RWPE2 (cell line): ENCODE measurements at regions not wholly inside any gene's neighbourhood (a gene's known extent, or its start where the extent isn't known, plus 50 kb on each side); places are given as distances from the start of the nearest gene placed in this dataset.
A peak's percentile ranks its signal among the peaks of the same experiment; 100 is the strongest.

Source experiments
- ATAC-seq: fragments of 200-7000 bp; cut with Tn5 transposase; 3 replicates; pipeline ENCODE4 v1.9.1; 2021; ENCODE audit warnings: low read depth
- DNase-seq: peaks from one replicate; pipeline ENCODE4 v3.0.0-alpha.2; 2020; ENCODE audit warnings: low spot score
- H3K27ac ChIP-seq: fragments of 450-650 bp; 2 replicates; pipeline ENCODE4 v1.5.1; 2017; ENCODE audit warnings: mild to moderate bottlenecking; ENCODE audit not compliant: poor library complexity, severe bottlenecking
- H3K27me3 ChIP-seq: fragments of 250-450 bp; sonication (Bioruptor Pico); 2 replicates; pipeline ENCODE4 v1.5.1; 2021; ENCODE audit warnings: mild to moderate bottlenecking, moderate library complexity; ENCODE audit not compliant: insufficient read depth, poor library complexity, severe bottlenecking
- H3K36me3 ChIP-seq: fragments of 250-450 bp; sonication (Bioruptor Pico); 2 replicates; pipeline ENCODE4 v1.5.1; 2020; ENCODE audit warnings: low read depth, mild to moderate bottlenecking, moderate library complexity
- H3K4me1 ChIP-seq: fragments of 250-450 bp; sonication (Bioruptor Pico); 2 replicates; pipeline ENCODE4 v1.5.1; 2021; ENCODE audit warnings: mild to moderate bottlenecking, moderate library complexity; ENCODE audit not compliant: insufficient read depth, poor library complexity, severe bottlenecking
- H3K4me3 ChIP-seq: fragments of 250-450 bp; sonication (Bioruptor Pico); 2 replicates; pipeline ENCODE4 v1.5.1; 2021; ENCODE audit warnings: mild to moderate bottlenecking, moderate library complexity; ENCODE audit not compliant: severe bottlenecking
- H3K9me3 ChIP-seq: fragments of 250-450 bp; sonication (Bioruptor Pico); 2 replicates; pipeline ENCODE4 v1.5.1; 2021; ENCODE audit warnings: mild to moderate bottlenecking, moderate library complexity; ENCODE audit not compliant: severe bottlenecking
- TF ChIP-seq, protein P1 (sequence below): fragments of 450-650 bp; IDR thresholded peaks from one replicate; pipeline ENCODE4 v1.5.1; 2017; ENCODE audit warnings: mild to moderate bottlenecking, moderate library complexity; ENCODE audit not compliant: poor library complexity, severe bottlenecking

DNA sequence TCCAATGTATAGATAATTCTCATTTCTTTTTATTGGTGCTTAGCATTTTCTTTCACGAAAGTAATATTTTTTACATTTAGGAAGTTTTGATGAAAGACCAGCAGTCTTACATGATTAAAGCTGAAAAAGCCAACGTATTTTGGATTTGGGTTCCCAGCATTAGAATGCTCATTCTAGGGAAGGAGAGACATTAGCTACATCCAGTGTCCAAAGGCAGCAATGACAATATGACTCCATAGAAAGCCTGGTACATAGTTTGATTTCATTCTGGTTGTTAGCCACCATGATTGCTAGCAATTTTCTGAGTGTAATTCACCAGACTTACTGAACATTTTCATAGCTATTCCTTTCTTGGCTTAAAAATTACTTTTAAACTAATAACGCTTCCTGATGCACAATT is 1397.5 kb downstream of the PCDH7 start:
- TF ChIP-seq, protein P1, sequence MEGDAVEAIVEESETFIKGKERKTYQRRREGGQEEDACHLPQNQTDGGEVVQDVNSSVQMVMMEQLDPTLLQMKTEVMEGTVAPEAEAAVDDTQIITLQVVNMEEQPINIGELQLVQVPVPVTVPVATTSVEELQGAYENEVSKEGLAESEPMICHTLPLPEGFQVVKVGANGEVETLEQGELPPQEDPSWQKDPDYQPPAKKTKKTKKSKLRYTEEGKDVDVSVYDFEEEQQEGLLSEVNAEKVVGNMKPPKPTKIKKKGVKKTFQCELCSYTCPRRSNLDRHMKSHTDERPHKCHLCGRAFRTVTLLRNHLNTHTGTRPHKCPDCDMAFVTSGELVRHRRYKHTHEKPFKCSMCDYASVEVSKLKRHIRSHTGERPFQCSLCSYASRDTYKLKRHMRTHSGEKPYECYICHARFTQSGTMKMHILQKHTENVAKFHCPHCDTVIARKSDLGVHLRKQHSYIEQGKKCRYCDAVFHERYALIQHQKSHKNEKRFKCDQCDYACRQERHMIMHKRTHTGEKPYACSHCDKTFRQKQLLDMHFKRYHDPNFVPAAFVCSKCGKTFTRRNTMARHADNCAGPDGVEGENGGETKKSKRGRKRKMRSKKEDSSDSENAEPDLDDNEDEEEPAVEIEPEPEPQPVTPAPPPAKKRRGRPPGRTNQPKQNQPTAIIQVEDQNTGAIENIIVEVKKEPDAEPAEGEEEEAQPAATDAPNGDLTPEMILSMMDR: peak; percentile 22
- no peaks in the 10 kb centered on the region for H3K4me1 ChIP-seq

DNA sequence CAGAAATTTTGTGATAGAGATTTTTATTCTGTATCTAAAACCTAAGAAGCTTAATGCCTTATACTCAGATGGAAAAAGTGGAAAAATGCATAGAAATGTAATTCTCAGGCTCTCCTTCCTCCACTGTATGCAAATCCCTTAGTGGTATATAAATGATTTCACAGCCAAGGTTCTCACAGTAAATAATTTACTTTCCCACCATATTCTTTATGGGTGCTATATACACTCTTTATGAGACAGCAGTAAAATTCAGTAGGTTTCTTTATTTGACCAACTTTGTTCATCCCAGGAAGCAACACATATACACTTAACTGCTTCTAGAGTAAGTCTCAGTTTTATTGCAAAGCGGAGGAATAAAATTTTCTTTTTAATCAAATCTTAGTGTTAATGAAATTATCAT is 1399.7 kb downstream of the PCDH7 start:
- Histone ChIP-seq H3K27ac (no peak overlapping the region), H3K9me3 (no peaks in the 10 kb centered on the region), H3K4me1 (no peaks in the 10 kb centered on the region), H3K27me3 (no peaks in the 10 kb centered on the region), H3K36me3 (no peaks in the 10 kb centered on the region), H3K4me3 (no peak overlapping the region)
- no peak for ATAC-seq
- TF ChIP-seq, protein P1: no peak
- no peak for DNase-seq

More for the DNA sequence above, 1397.5 kb downstream of the PCDH7 start:
- Histone ChIP-seq H3K4me3 (no peak overlapping the region), H3K36me3 (no peaks in the 10 kb centered on the region), H3K9me3 (no peaks in the 10 kb centered on the region), H3K27me3 (no peaks in the 10 kb centered on the region), H3K27ac (no peak overlapping the region)
- no peak for DNase-seq
- ATAC-seq: no peak

- H3K9me3 ChIP-seq: no peaks in the 10 kb centered on the region
- no peak overlapping the region for H3K4me3 ChIP-seq
- H3K27ac ChIP-seq: no peak overlapping the region
- H3K36me3 ChIP-seq: no peaks in the 10 kb centered on the region
- H3K4me1 ChIP-seq: no peaks in the 10 kb centered on the region
- DNase-seq (no peak), ATAC-seq (no peak)
- TF ChIP-seq, protein P1: no peak
- H3K27me3 ChIP-seq: no peaks in the 10 kb centered on the region
Observed at GRCh38 chr4:32128549-32128948, 1408.4 kb downstream of the PCDH7 start.

- no peaks in the 10 kb centered on the region for H3K9me3 ChIP-seq
- H3K27ac ChIP-seq: no peak overlapping the region
- TF ChIP-seq, protein P1: no peak
- H3K27me3 ChIP-seq: no peaks in the 10 kb centered on the region
- no peak for ATAC-seq
- DNase-seq: no peak
- H3K36me3 ChIP-seq: no peaks in the 10 kb centered on the region
- no peak overlapping the region for H3K4me3 ChIP-seq
- peaks cover 7% of the 10 kb centered on the region for H3K4me1 ChIP-seq
Observed at GRCh38 chr4:32129967-32130366, 1409.8 kb downstream of the PCDH7 start.

- Histone ChIP-seq H3K27me3 (no peaks in the 10 kb centered on the region), H3K36me3 (no peaks in the 10 kb centered on the region), H3K4me3 (no peak overlapping the region), H3K27ac (no peak overlapping the region), H3K4me1 (peaks cover 28% of the 10 kb centered on the region), H3K9me3 (no peaks in the 10 kb centered on the region)
- ATAC-seq: no peak
- no peak for DNase-seq
- TF ChIP-seq, protein P1: no peak
Observed at GRCh38 chr4:32133141-32133540, 1413.0 kb downstream of the PCDH7 start.
